OCI-LY1 (cell line): ENCODE measurements at regions not wholly inside any gene's neighbourhood (a gene's known extent, or its start where the extent isn't known, plus 50 kb on each side); places are given as distances from the start of the nearest gene placed in this dataset.

Experiments
- H2AFZ ChIP-seq: fragments of 200-600 bp; sonication (generic), shearing (Covaris generic); 2 replicates; pipeline ENCODE4 v1.6.0; 2014; ENCODE audit warnings: antibody characterized with exemption, mild to moderate bottlenecking, low read length
- H3F3A ChIP-seq: fragments of 200-600 bp; sonication (generic), shearing (Covaris generic); 2 replicates; pipeline ENCODE4 v1.6.0; 2014; ENCODE audit warnings: mild to moderate bottlenecking, antibody characterized with exemption, low read length, moderate library complexity; ENCODE audit not compliant: insufficient read depth
- H3K27ac ChIP-seq: fragments of 200-600 bp; sonication (generic); 2 replicates; pipeline ENCODE4 v1.5.1; 2014; ENCODE audit warnings: low read length, mixed run types, mild to moderate bottlenecking, low read depth; ENCODE audit not compliant: poor library complexity, severe bottlenecking
- H3K27me3 ChIP-seq: fragments of 200-600 bp; sonication (generic); 2 replicates; pipeline ENCODE4 v1.6.0; 2014; ENCODE audit warnings: antibody characterized with exemption, mild to moderate bottlenecking, low read length, moderate library complexity; ENCODE audit not compliant: insufficient read depth
- H3K36me3 ChIP-seq: fragments of 200-600 bp; sonication (generic); 2 replicates; pipeline ENCODE4 v1.6.1; 2014; ENCODE audit warnings: mild to moderate bottlenecking, antibody characterized with exemption, low read length, moderate library complexity, mixed read lengths; ENCODE audit not compliant: insufficient read depth
- H3K4me1 ChIP-seq: fragments of 200-600 bp; sonication (generic); 2 replicates; pipeline ENCODE4 v1.5.1; 2014; ENCODE audit warnings: mild to moderate bottlenecking, low read length, moderate library complexity; ENCODE audit not compliant: insufficient read depth, severe bottlenecking
- H3K4me2 ChIP-seq: fragments of 200-600 bp; sonication (generic), shearing (Covaris generic); 2 replicates; pipeline ENCODE4 v1.6.1; 2014; ENCODE audit warnings: low read length
- H3K4me3 ChIP-seq: fragments of 200-600 bp; sonication (generic); 2 replicates; pipeline ENCODE4 v1.5.1; 2014; ENCODE audit warnings: low read length, low read depth, mild to moderate bottlenecking, mixed read lengths; ENCODE audit not compliant: poor library complexity, severe bottlenecking
- H3K79me2 ChIP-seq: fragments of 200-600 bp; shearing (Covaris generic); 2 replicates; pipeline ENCODE4 v1.6.1; 2016; ENCODE audit warnings: mixed run types, low read length, mixed read lengths; ENCODE audit not compliant: insufficient read depth
- H3K9ac ChIP-seq: fragments of 200-600 bp; sonication (generic), shearing (Covaris generic); 2 replicates; pipeline ENCODE4 v1.6.1; 2014; ENCODE audit warnings: mild to moderate bottlenecking, low read length, mixed read lengths
- H3K9me2 ChIP-seq: fragments of 200-600 bp; sonication (generic), shearing (Covaris generic); 2 replicates; pipeline ENCODE4 v1.6.1; 2014; ENCODE audit warnings: low read depth, mild to moderate bottlenecking, low read length, mixed read lengths
- H3K9me3 ChIP-seq: fragments of 200-600 bp; shearing (Covaris generic); 2 replicates; pipeline ENCODE4 v1.6.1; 2014; ENCODE audit warnings: low read length, mixed read lengths
- H4K20me1 ChIP-seq: fragments of 200-600 bp; sonication (generic), shearing (Covaris generic); 2 replicates; pipeline ENCODE4 v1.6.0; 2016; ENCODE audit warnings: mild to moderate bottlenecking, low read length; ENCODE audit not compliant: insufficient read depth
- CTCF ChIP-seq: fragments of 200-600 bp; sonication (generic), shearing (Covaris generic); IDR thresholded peaks from 2 replicates; pipeline ENCODE4 v1.5.1; 2017; ENCODE audit warnings: mild to moderate bottlenecking, antibody characterized with exemption, low read length, moderate library complexity, mixed read lengths
- EZH2 ChIP-seq: fragments of 200-600 bp; sonication (generic), shearing (Covaris generic); IDR thresholded peaks from 2 replicates; pipeline ENCODE4 v1.8.0; 2017; ENCODE audit warnings: borderline replicate concordance, mixed run types, mild to moderate bottlenecking, antibody characterized with exemption, low read length, moderate library complexity, mixed read lengths

GRCh38 chr3:177754508-177754921 is 557.2 kb upstream of the TBL1XR1 start:
- H3K9ac ChIP-seq, result no peak overlapping the region
- H3K79me2 ChIP-seq, result no peaks in the 10 kb centered on the region
- H3K4me1 ChIP-seq, result no peaks in the 10 kb centered on the region
- no peak for TF ChIP-seq EZH2
- TF ChIP-seq CTCF, result no peak
- no peak overlapping the region for H3K27ac ChIP-seq
- H2AFZ ChIP-seq, result no peak overlapping the region
- no peaks in the 10 kb centered on the region for H3K27me3 ChIP-seq
- no peaks in the 10 kb centered on the region for H4K20me1 ChIP-seq
- no peaks in the 10 kb centered on the region for H3K36me3 ChIP-seq
- no peak overlapping the region for H3K4me2 ChIP-seq
- no peaks in the 10 kb centered on the region for H3K9me3 ChIP-seq
- H3K4me3 ChIP-seq, result no peak overlapping the region
- no peaks in the 10 kb centered on the region for H3F3A ChIP-seq
- no peaks in the 10 kb centered on the region for H3K9me2 ChIP-seq

- no peak overlapping the region for H2AFZ ChIP-seq
- H3K4me3 ChIP-seq, result no peak overlapping the region
- H3K79me2 ChIP-seq, result no peaks in the 10 kb centered on the region
- no peaks in the 10 kb centered on the region for H3K36me3 ChIP-seq
- no peaks in the 10 kb centered on the region for H3K4me1 ChIP-seq
- H3K27me3 ChIP-seq, result peaks cover 2% of the 10 kb centered on the region; the same call in 1 of the 2 replicates
- H3K9me3 ChIP-seq, result no peaks in the 10 kb centered on the region
- no peaks in the 10 kb centered on the region for H3K9me2 ChIP-seq
- no peaks in the 10 kb centered on the region for H4K20me1 ChIP-seq
- H3K4me2 ChIP-seq, result no peak overlapping the region
- H3K9ac ChIP-seq, result no peak overlapping the region
- no peak overlapping the region for H3K27ac ChIP-seq
- no peaks in the 10 kb centered on the region for H3F3A ChIP-seq
- TF ChIP-seq EZH2 (no peak), CTCF (no peak)
Measured at GRCh38 chr3:177758126-177758525, 560.8 kb upstream of the TBL1XR1 start.

- H3K4me1 ChIP-seq, result no peaks in the 10 kb centered on the region
- H3K27me3 ChIP-seq, result peaks cover 2% of the 10 kb centered on the region; the same call in 1 of the 2 replicates
- no peaks in the 10 kb centered on the region for H3K9me3 ChIP-seq
- H3K79me2 ChIP-seq, result no peaks in the 10 kb centered on the region
- no peaks in the 10 kb centered on the region for H3K9me2 ChIP-seq
- no peak overlapping the region for H3K27ac ChIP-seq
- no peak for TF ChIP-seq CTCF
- no peak for TF ChIP-seq EZH2
- H2AFZ ChIP-seq, result no peak overlapping the region
- H3K9ac ChIP-seq, result no peak overlapping the region
- H3K4me2 ChIP-seq, result no peak overlapping the region
- H3K36me3 ChIP-seq, result no peaks in the 10 kb centered on the region
- H3F3A ChIP-seq, result no peaks in the 10 kb centered on the region
- H4K20me1 ChIP-seq, result no peaks in the 10 kb centered on the region
- H3K4me3 ChIP-seq, result no peak overlapping the region
Measured at GRCh38 chr3:177760803-177761202, 563.5 kb upstream of the TBL1XR1 start.
